H1 (cell line): ENCODE measurements at regions not wholly inside any gene's neighbourhood (a gene's known extent, or its start where the extent isn't known, plus 50 kb on each side); places are given as distances from the start of the nearest gene placed in this dataset.

Source experiments
- CTCF ChIA-PET: fragments of 300-600 bp; sonication (Branson Sonifier 250); formaldehyde crosslinking; loops from one replicate; lab custom pipeline; 2021; ENCODE audit not compliant: partially characterized antibody; lab: Charles Lee
- POLR2A ChIA-PET: fragments of 300-600 bp; sonication (Branson Sonifier 250); formaldehyde crosslinking; loops from one replicate; lab custom pipeline; 2021; ENCODE audit warnings: inconsistent platforms; ENCODE audit not compliant: partially characterized antibody; lab: Charles Lee
- DNase-seq, 2 experiments: peaks; one replicate each; pipeline versions ENCODE4 v3.0.0 to v3.0.0-alpha.2; 2010 to 2022; ENCODE audit warnings: low spot score in 2 of 2, low read depth in 1 of 2, mixed read lengths in 1 of 2
- FAIRE-seq: peaks from 2 replicates; lab custom pipeline; 2011; peaks lifted over from hg19 to GRCh38; lab: Jason Lieb, UNC
- H2AFZ ChIP-seq: 2 replicates; pipeline ENCODE4 v1.8.1; 2012; ENCODE audit warnings: low read length, inconsistent platforms
- H2AK5ac ChIP-seq: 2 replicates; pipeline ENCODE4 v1.6.1; 2013; ENCODE audit warnings: low read depth, low read length
- H2BK120ac ChIP-seq: replicated peaks from 2 replicates; pipeline ENCODE3; 2013; ENCODE audit warnings: low read depth, low read length, inconsistent platforms
- H2BK12ac ChIP-seq: 2 replicates; pipeline ENCODE4 v1.6.1; 2013; ENCODE audit warnings: low read depth, low read length
- H2BK15ac ChIP-seq: 2 replicates; pipeline ENCODE4 v1.6.1; 2013; ENCODE audit warnings: low read length
- H2BK20ac ChIP-seq: 2 replicates; pipeline ENCODE4 v1.6.1; 2013; ENCODE audit warnings: low read length
- H2BK5ac ChIP-seq: 2 replicates; pipeline ENCODE4 v1.6.1; 2013; ENCODE audit warnings: low read depth, low read length
- H3K14ac ChIP-seq: 2 replicates; pipeline ENCODE4 v1.6.1; 2013; ENCODE audit warnings: inconsistent platforms; ENCODE audit not compliant: insufficient read length
- H3K18ac ChIP-seq: 2 replicates; pipeline ENCODE4 v1.6.1; 2013; ENCODE audit warnings: low read length; ENCODE audit errors: extremely low read depth
- H3K23ac ChIP-seq: 2 replicates; pipeline ENCODE4 v1.6.1; 2013; ENCODE audit warnings: inconsistent platforms; ENCODE audit not compliant: insufficient read length
- H3K23me2 ChIP-seq: 2 replicates; pipeline ENCODE4 v1.6.1; 2013; ENCODE audit warnings: low read depth, low read length
- H3K27ac ChIP-seq: 2 replicates; pipeline ENCODE4 v1.6.1; 2011; ENCODE audit warnings: low read depth, low read length, inconsistent platforms
- H3K27me3 ChIP-seq, 4 experiments: replicated peaks in 1 of 4; 1 replicate in 1 of 4; 2 replicates in 3 of 4; pipeline versions ENCODE4 v1.6.1 to v1.8.1; 2011 to 2013; ENCODE audit warnings: low read length in 3 of 4, mild to moderate bottlenecking in 3 of 4, inconsistent platforms in 2 of 4, mixed read lengths in 2 of 4, moderate library complexity in 1 of 4; ENCODE audit not compliant: control insufficient read depth in 3 of 4, insufficient read depth in 3 of 4; ENCODE audit errors: extremely low read depth in 1 of 4
- H3K36me3 ChIP-seq, 4 experiments: 2 replicates each; pipeline versions ENCODE4 v1.6.1 to v1.8.1; 2011 to 2013; ENCODE audit warnings: mild to moderate bottlenecking in 4 of 4, low read length in 3 of 4, moderate library complexity in 2 of 4, control low read depth in 1 of 4, inconsistent platforms in 1 of 4; ENCODE audit not compliant: insufficient read depth in 4 of 4, control insufficient read depth in 2 of 4
- H3K4ac ChIP-seq: replicated peaks from 2 replicates; pipeline ENCODE3; 2013; ENCODE audit warnings: low read length, low read depth, mixed read lengths, inconsistent platforms; ENCODE audit not compliant: insufficient read length
- H3K4me1 ChIP-seq, 4 experiments: replicated peaks in 1 of 4; 1 replicate in 1 of 4; 2 replicates in 3 of 4; pipeline versions ENCODE4 v1.6.1 to v1.8.1; 2011 to 2013; ENCODE audit warnings: low read length in 3 of 4, inconsistent platforms in 2 of 4, mixed read lengths in 1 of 4; ENCODE audit not compliant: insufficient read depth in 4 of 4, control insufficient read depth in 3 of 4
- H3K4me2 ChIP-seq, 2 experiments: 2 replicates each; pipeline versions ENCODE4 v1.6.1 to v1.8.1; 2011 to 2013; ENCODE audit warnings: low read depth in 2 of 2, low read length in 2 of 2, control low read depth in 1 of 2, inconsistent platforms in 1 of 2, mild to moderate bottlenecking in 1 of 2; ENCODE audit not compliant: insufficient read depth in 1 of 2
- H3K4me3 ChIP-seq, 4 experiments: fragments of 200-600, 300-600 bp in 1 of 4; sonication (generic), shearing (Covaris generic), sonication (Bioruptor Twin) in 1 of 4; 2 replicates each; pipeline versions ENCODE4 v1.5.1 to v1.8.1; 2011 to 2016; ENCODE audit warnings: low read length in 4 of 4, low read depth in 3 of 4, control low read depth in 2 of 4, inconsistent platforms in 2 of 4, mild to moderate bottlenecking in 2 of 4, mixed read lengths in 1 of 4, moderate library complexity in 1 of 4; ENCODE audit not compliant: insufficient read depth in 2 of 4; ENCODE audit errors: extremely low read depth in 1 of 4
- H3K56ac ChIP-seq: replicated peaks from 2 replicates; pipeline ENCODE3; 2013; ENCODE audit warnings: low read depth, mild to moderate bottlenecking, mixed read lengths, low read length, inconsistent platforms; ENCODE audit not compliant: insufficient read length
- H3K79me1 ChIP-seq: 2 replicates; pipeline ENCODE4 v1.6.1; 2013; ENCODE audit warnings: low read depth, low read length, control low read depth
- H3K79me2 ChIP-seq, 2 experiments: 2 replicates each; pipeline versions ENCODE4 v1.6.1 to v1.8.1; 2012 to 2013; ENCODE audit warnings: low read length in 2 of 2, mild to moderate bottlenecking in 2 of 2, inconsistent platforms in 1 of 2; ENCODE audit not compliant: insufficient read depth in 2 of 2, control insufficient read depth in 1 of 2
- H3K9ac ChIP-seq, 4 experiments: replicated peaks in 1 of 4; 1 replicate in 1 of 4; 2 replicates in 3 of 4; pipeline versions ENCODE4 v1.6.1 to v1.8.1; 2011 to 2013; ENCODE audit warnings: low read depth in 3 of 4, low read length in 3 of 4, control low read depth in 2 of 4, mild to moderate bottlenecking in 2 of 4, moderate library complexity in 2 of 4, inconsistent platforms in 1 of 4; ENCODE audit errors: extremely low read depth in 1 of 4
- H3K9me3 ChIP-seq, 2 experiments: 2 replicates each; pipeline versions ENCODE4 v1.6.1 to v1.8.1; 2012 to 2013; ENCODE audit warnings: mild to moderate bottlenecking in 2 of 2, moderate library complexity in 2 of 2, control low read depth in 1 of 2, inconsistent platforms in 1 of 2, low read depth in 1 of 2, low read length in 1 of 2, mixed read lengths in 1 of 2; ENCODE audit not compliant: insufficient read depth in 2 of 2
- H4K20me1 ChIP-seq, 2 experiments: replicated peaks in 1 of 2; 2 replicates each; pipeline versions ENCODE3 to v1.8.1; 2011 to 2013; ENCODE audit warnings: inconsistent platforms in 2 of 2, low read length in 2 of 2, mild to moderate bottlenecking in 1 of 2; ENCODE audit not compliant: insufficient read depth in 2 of 2, control insufficient read depth in 1 of 2
- H4K5ac ChIP-seq: 2 replicates; pipeline ENCODE4 v1.6.1; 2013; ENCODE audit warnings: low read length, low read depth, mixed read lengths, inconsistent platforms; ENCODE audit not compliant: insufficient read length
- H4K8ac ChIP-seq: 2 replicates; pipeline ENCODE4 v1.8.0; 2013; ENCODE audit warnings: mild to moderate bottlenecking, moderate library complexity, low read length, inconsistent platforms; ENCODE audit not compliant: insufficient read depth; ENCODE audit errors: extremely low read depth
- H4K91ac ChIP-seq: replicated peaks from 2 replicates; pipeline ENCODE3; 2013; ENCODE audit warnings: low read length, mixed read lengths, inconsistent platforms; ENCODE audit not compliant: insufficient read length
- ASH2L ChIP-seq: fragments of 200-600, 300-600 bp; sonication (generic); IDR thresholded peaks from one replicate; pipeline ENCODE4 v1.7.1; 2017; ENCODE audit warnings: low read length
- EP300 ChIP-seq, 2 experiments: IDR thresholded peaks; 1 replicate in 1 of 2; 2 replicates in 1 of 2; pipeline ENCODE4 v1.6.1; 2011 to 2012; ENCODE audit warnings: low read depth in 2 of 2, low read length in 2 of 2, mild to moderate bottlenecking in 2 of 2, borderline replicate concordance in 1 of 2, inconsistent platforms in 1 of 2, moderate library complexity in 1 of 2
- HDAC2 ChIP-seq, 2 experiments: fragments of 300-600 bp in 1 of 2; sonication (generic) in 1 of 2; IDR thresholded peaks; 2 replicates each; pipeline ENCODE4 v1.6.1; 2011 to 2012; ENCODE audit warnings: low read depth in 2 of 2, low read length in 2 of 2, mild to moderate bottlenecking in 2 of 2, moderate library complexity in 2 of 2, borderline replicate concordance in 1 of 2, inconsistent platforms in 1 of 2
- JUN ChIP-seq: IDR thresholded peaks from 2 replicates; pipeline ENCODE4 v1.6.1; 2011; ENCODE audit warnings: low read depth, mild to moderate bottlenecking, improper control_type of control experiment, low read length
- KDM1A ChIP-seq: fragments of 200-600, 300-600 bp; sonication (generic); IDR thresholded peaks from 2 replicates; pipeline ENCODE4 v1.7.1; 2016; ENCODE audit warnings: mild to moderate bottlenecking, low read length, borderline replicate concordance
- PHF8 ChIP-seq: fragments of 200-600 bp; sonication (generic); conservative IDR thresholded peaks from 2 replicates; pipeline ENCODE4 v1.7.1; 2012; ENCODE audit warnings: low read depth, mild to moderate bottlenecking, inconsistent platforms, low read length, moderate library complexity
- RXRA ChIP-seq: IDR thresholded peaks from 2 replicates; pipeline ENCODE4 v1.6.1; 2011; ENCODE audit warnings: low read depth, mild to moderate bottlenecking, low read length, moderate library complexity; ENCODE audit not compliant: insufficient read depth
- SIRT6 ChIP-seq: IDR thresholded peaks from one replicate; pipeline ENCODE4 v1.7.1; 2012; ENCODE audit warnings: low read length, inconsistent platforms
- TAF1 ChIP-seq: IDR thresholded peaks from 2 replicates; pipeline ENCODE4 v1.6.1; 2011; ENCODE audit warnings: mild to moderate bottlenecking, low read depth, low read length
- TBP ChIP-seq: IDR thresholded peaks from 2 replicates; pipeline ENCODE4 v1.6.1; 2011; ENCODE audit warnings: low read depth, low read length, improper control_type of control experiment
- WGBS, 2 experiments: shearing (Covaris generic) in 1 of 2; methylation state at CpG; one replicate each; pipeline versions ENCODE4 v1.1.6 to v1.1.7; 2013 to 2015; ENCODE audit warnings: low lambda C conversion rate in 2 of 2, mixed read lengths in 2 of 2, inconsistent platforms in 1 of 2, low coverage in 1 of 2, missing lambda C conversion rate in 1 of 2; ENCODE audit not compliant: insufficient replicate concordance in 2 of 2, insufficient coverage in 1 of 2, insufficient read length in 1 of 2; ENCODE audit errors: extremely low coverage in 1 of 2, missing lambda C conversion rate in 1 of 2; 5-methylcytosine and 5-hydroxymethylcytosine counted together
- TF ChIP-seq, protein P1 (sequence below): IDR thresholded peaks from 2 replicates; pipeline ENCODE4 v1.6.1; 2012; ENCODE audit warnings: low read length, inconsistent platforms
- TF ChIP-seq, protein P2 (sequence below): IDR thresholded peaks from 2 replicates; pipeline ENCODE4 v1.6.1; 2012; ENCODE audit warnings: inconsistent platforms

- Histone ChIP-seq H2BK5ac (no peak overlapping the region), H3K79me2 (no peaks in the 10 kb centered on the region), H3K14ac (no peak overlapping the region), H3K27ac (no peak overlapping the region), H2BK12ac (no peak overlapping the region), H3K27me3 (no peaks in the 10 kb centered on the region), H2BK15ac (no peak overlapping the region), H3K4me1 (peaks cover 0 to 3% (median 0%) of the 10 kb centered on the region in 4 experiments; a peak in 1 of 7 replicates), H3K9ac (no peak overlapping the region), H3K79me1 (no peaks in the 10 kb centered on the region), H4K8ac (no peak overlapping the region), H4K20me1 (no peaks in the 10 kb centered on the region), H4K91ac (no peak overlapping the region), H2BK120ac (no peak overlapping the region), H3K9me3 (no peaks in the 10 kb centered on the region), H3K36me3 (no peaks in the 10 kb centered on the region), H4K5ac (no peak overlapping the region), H3K23ac (no peak overlapping the region), H2BK20ac (no peak overlapping the region), H3K56ac (no peak overlapping the region), H2AK5ac (no peak overlapping the region), H3K23me2 (no peaks in the 10 kb centered on the region), H2AFZ (no peak overlapping the region), H3K4me3 (no peak overlapping the region), H3K4me2 (no peak overlapping the region), H3K4ac (no peak overlapping the region), H3K18ac (no peak overlapping the region)
- CTCF ChIA-PET = no interaction called here
- 85% methylated on average over 1 of the region's 1 CpG; no CpG with 5 or more reads in 1 of the 2 experiments for WGBS, 2 experiments
- POLR2A ChIA-PET = no interaction called here
- FAIRE-seq = no peak
- DNase-seq = no peak
- TF ChIP-seq TBP (no peak), PHF8 (no peak), TAF1 (no peak), ASH2L (no peak), SIRT6 (no peak), RXRA (no peak), JUN (no peak), KDM1A (no peak), HDAC2 (IDR thresholded peaks at IDR 0.05; ENCODE audit: borderline replicate concordance in 1 of 2, low read depth in 2 of 2, low read length in 2 of 2) (no peak), EP300 (IDR thresholded peaks at IDR 0.05; ENCODE audit: borderline replicate concordance in 1 of 2, low read depth in 2 of 2, low read length in 2 of 2) (no peak)
- TF ChIP-seq, protein P1, sequence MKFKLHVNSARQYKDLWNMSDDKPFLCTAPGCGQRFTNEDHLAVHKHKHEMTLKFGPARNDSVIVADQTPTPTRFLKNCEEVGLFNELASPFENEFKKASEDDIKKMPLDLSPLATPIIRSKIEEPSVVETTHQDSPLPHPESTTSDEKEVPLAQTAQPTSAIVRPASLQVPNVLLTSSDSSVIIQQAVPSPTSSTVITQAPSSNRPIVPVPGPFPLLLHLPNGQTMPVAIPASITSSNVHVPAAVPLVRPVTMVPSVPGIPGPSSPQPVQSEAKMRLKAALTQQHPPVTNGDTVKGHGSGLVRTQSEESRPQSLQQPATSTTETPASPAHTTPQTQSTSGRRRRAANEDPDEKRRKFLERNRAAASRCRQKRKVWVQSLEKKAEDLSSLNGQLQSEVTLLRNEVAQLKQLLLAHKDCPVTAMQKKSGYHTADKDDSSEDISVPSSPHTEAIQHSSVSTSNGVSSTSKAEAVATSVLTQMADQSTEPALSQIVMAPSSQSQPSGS = no peak
- TF ChIP-seq, protein P2, sequence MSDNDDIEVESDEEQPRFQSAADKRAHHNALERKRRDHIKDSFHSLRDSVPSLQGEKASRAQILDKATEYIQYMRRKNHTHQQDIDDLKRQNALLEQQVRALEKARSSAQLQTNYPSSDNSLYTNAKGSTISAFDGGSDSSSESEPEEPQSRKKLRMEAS = no peak
Measured at GRCh38 chr12:75856235-75856634, 175.3 kb downstream of the PHLDA1 start.
